ENCODE measurements at regions not wholly inside any gene's neighbourhood (a gene's known extent, or its start where the extent isn't known, plus 50 kb on each side); places are given as distances from the start of the nearest gene placed in this dataset.
"Not testable (repeated sequence)": the region's sequence is repeated elsewhere in the genome, so short reads cannot be mapped to it uniquely, and the experiment has no call there.

DNA sequence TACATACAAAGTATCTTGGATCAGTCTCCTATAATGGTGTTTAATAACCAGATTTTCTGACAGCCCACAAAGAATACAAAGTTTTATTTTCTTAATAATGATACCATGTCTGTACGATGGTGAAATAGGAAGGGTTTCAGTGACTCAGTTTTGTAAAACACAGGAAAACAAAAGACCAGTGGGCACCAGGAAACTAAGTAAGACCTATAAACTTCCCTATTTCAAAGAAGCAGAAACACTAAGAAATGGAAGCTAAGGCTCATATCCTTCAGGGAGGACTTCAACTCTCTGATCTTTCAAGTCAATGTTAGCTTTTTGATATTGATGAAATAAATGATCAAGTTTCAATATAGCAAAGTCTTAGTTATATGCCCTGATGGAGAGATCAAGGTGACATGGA is 196.0 kb downstream of the DUSP6 start:
- Histone ChIP-seq H3K9ac (ENCODE audit: low read length in 5 of 5) (no peak overlapping the region), H3K4me1 (ENCODE audit: control insufficient read depth in 5 of 5, insufficient read depth in 5 of 5, low read length in 5 of 5) (peaks cover 5 to 37% (median 25%) of the 10 kb centered on the region in 5 donors), H3K27ac (ENCODE audit: low read depth, low read length) (peak overlapping the region; percentile 75), H3K9me3 (ENCODE audit: control insufficient read depth in 5 of 5, low read length in 5 of 5) (no peaks in the 10 kb centered on the region), H3K36me3 (ENCODE audit: control insufficient read depth in 5 of 5, insufficient read depth in 5 of 5, low read length in 5 of 5) (no peaks in the 10 kb centered on the region), H3K27me3 (ENCODE audit: control insufficient read depth in 5 of 5, insufficient read depth in 4 of 5, low read length in 5 of 5) (no peaks in the 10 kb centered on the region), H3K4me3 (ENCODE audit: low read depth in 1 of 5, low read length in 5 of 5) (no peak overlapping the region)

DNA sequence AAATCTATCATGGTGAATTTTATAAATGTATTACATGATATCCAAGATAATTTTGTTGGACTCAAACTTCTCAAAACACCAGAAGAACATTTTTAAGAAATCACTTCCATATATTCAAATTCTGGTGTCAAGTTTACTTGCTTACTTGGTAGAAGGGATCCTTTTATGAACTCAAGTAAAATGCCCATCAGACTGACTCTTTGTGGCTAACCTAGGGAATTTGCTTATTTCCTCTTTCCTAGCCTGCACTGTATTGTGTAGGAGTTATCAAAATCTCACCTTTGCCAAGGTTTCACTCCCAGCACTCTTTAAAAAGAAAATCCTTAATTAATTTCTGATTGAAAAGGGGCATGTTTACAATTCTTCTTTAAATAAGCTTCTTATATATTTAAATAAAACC is 196.5 kb downstream of the DUSP6 start:
- Histone ChIP-seq H3K4me3 (ENCODE audit: low read depth in 1 of 5, low read length in 5 of 5) (no peak overlapping the region), H3K4me1 (ENCODE audit: control insufficient read depth in 5 of 5, insufficient read depth in 5 of 5, low read length in 5 of 5) (peaks cover 5 to 32% (median 21%) of the 10 kb centered on the region in 5 donors), H3K9ac (ENCODE audit: low read length in 5 of 5) (no peak overlapping the region), H3K27ac (ENCODE audit: low read depth, low read length) (peak overlapping the region; percentile 75), H3K27me3 (ENCODE audit: control insufficient read depth in 5 of 5, insufficient read depth in 4 of 5, low read length in 5 of 5) (no peaks in the 10 kb centered on the region), H3K36me3 (ENCODE audit: control insufficient read depth in 5 of 5, insufficient read depth in 5 of 5, low read length in 5 of 5) (no peaks in the 10 kb centered on the region), H3K9me3 (ENCODE audit: control insufficient read depth in 5 of 5, low read length in 5 of 5) (no peaks in the 10 kb centered on the region)

DNA sequence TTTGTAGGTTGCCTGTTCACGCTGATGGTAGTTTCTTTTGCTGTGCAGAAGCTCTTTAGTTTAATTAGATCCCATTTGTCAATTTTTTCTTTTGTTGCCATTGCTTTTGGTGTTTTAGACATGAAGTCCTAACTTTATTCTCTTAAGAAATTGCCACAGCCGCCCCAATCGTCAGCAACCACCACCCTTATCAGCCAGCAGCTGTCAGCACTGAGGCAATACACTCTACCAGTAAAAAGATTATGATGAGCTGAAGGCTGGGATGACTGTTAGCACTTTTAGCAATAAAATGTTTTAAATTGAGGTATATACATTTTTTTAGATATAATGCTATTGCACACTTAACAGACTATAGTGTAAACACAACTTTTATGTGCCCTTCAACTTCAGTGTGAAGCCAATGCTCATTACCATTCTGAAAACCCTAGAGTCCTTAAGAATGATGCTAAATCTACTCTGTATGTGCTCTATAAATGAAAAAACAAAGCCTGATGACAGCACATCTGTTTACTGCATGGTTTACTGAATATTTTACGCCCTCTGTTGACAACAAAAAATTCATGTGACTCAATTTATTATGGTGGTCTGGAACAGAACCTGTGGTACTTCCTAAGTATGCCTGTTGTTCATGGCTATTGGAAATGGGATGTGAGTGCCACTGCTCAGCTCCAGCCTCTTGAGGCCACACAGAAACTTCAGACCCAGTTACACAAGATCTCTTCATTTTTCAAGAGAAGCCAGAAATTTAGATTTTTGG is 197.4 kb downstream of the DUSP6 start:
- Histone ChIP-seq H3K4me3 (ENCODE audit: low read depth in 1 of 5, low read length in 5 of 5) (no peak overlapping the region), H3K27me3 (ENCODE audit: control insufficient read depth in 5 of 5, insufficient read depth in 4 of 5, low read length in 5 of 5) (no peaks in the 10 kb centered on the region), H3K36me3 (ENCODE audit: control insufficient read depth in 5 of 5, insufficient read depth in 5 of 5, low read length in 5 of 5) (no peaks in the 10 kb centered on the region), H3K9ac (ENCODE audit: low read length in 5 of 5) (no peak overlapping the region), H3K4me1 (ENCODE audit: control insufficient read depth in 5 of 5, insufficient read depth in 5 of 5, low read length in 5 of 5) (peaks cover 2 to 23% (median 18%) of the 10 kb centered on the region in 5 donors), H3K27ac (ENCODE audit: low read depth, low read length) (peak overlapping the region; percentile 75), H3K9me3 (ENCODE audit: control insufficient read depth in 5 of 5, low read length in 5 of 5) (no peaks in the 10 kb centered on the region)

DNA sequence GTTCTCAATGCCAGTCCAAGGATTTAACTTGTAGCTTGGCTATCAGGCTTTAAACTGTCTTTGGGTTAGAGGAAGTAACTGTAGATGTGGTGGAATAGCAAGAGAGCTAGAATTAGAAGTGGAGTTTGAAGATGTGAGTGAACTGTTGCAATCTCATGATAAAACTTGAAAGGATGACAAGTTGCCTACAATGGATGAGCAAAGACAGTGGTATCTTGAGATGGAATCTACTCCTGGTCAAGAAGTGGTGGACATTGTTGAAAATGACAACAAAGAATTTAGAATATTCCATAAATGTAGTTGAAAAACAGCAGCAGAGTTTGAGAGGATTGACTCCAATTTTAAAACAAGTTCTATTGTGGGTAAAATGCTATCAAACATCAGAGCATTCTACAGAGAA is 199.0 kb downstream of the DUSP6 start:
- H3K9me3 ChIP-seq (ENCODE audit: control insufficient read depth in 5 of 5, low read length in 5 of 5): no peaks in the 10 kb centered on the region
- no peak overlapping the region for H3K4me3 ChIP-seq (ENCODE audit: low read depth in 1 of 5, low read length in 5 of 5)
- H3K27ac ChIP-seq (ENCODE audit: low read depth, low read length): no peak overlapping the region
- H3K36me3 ChIP-seq (ENCODE audit: control insufficient read depth in 5 of 5, insufficient read depth in 5 of 5, low read length in 5 of 5): no peaks in the 10 kb centered on the region
- no peak overlapping the region for H3K9ac ChIP-seq (ENCODE audit: low read length in 5 of 5)
- H3K27me3 ChIP-seq (ENCODE audit: control insufficient read depth in 5 of 5, insufficient read depth in 4 of 5, low read length in 5 of 5): no peaks in the 10 kb centered on the region
- H3K4me1 ChIP-seq (ENCODE audit: control insufficient read depth in 5 of 5, insufficient read depth in 5 of 5, low read length in 5 of 5): peaks cover 2 to 21% (median 16%) of the 10 kb centered on the region in 5 donors

DNA sequence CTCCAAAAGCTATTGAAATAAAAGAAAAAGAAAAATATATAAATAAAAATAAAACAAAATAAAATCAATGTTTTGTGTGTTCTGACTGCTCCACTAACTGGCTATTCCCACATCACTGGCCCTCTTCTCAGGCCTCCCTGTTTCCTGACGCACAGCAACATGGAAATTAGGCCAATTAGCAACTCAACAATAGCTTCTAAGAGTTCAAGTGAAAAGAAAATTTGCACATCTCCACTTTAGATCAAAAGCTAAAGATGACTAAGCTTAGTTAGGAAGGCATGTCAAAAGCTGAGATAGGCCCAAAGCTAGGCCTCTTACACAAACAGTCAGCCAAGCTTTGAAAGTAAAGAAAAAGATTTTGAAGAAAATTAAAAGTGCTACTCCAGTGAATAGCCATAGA is 200.8 kb downstream of the DUSP6 start:
- H3K4me3 ChIP-seq (ENCODE audit: low read depth in 1 of 5, low read length in 5 of 5): no peak overlapping the region
- no peaks in the 10 kb centered on the region for H3K9me3 ChIP-seq (ENCODE audit: control insufficient read depth in 5 of 5, low read length in 5 of 5)
- H3K9ac ChIP-seq (ENCODE audit: low read length in 5 of 5): no peak overlapping the region
- peaks cover 2 to 14% (median 8%) of the 10 kb centered on the region in 5 donors for H3K4me1 ChIP-seq (ENCODE audit: control insufficient read depth in 5 of 5, insufficient read depth in 5 of 5, low read length in 5 of 5)
- H3K27ac ChIP-seq (ENCODE audit: low read depth, low read length): no peak overlapping the region
- no peaks in the 10 kb centered on the region for H3K36me3 ChIP-seq (ENCODE audit: control insufficient read depth in 5 of 5, insufficient read depth in 5 of 5, low read length in 5 of 5)
- no peaks in the 10 kb centered on the region for H3K27me3 ChIP-seq (ENCODE audit: control insufficient read depth in 5 of 5, insufficient read depth in 4 of 5, low read length in 5 of 5)

DNA sequence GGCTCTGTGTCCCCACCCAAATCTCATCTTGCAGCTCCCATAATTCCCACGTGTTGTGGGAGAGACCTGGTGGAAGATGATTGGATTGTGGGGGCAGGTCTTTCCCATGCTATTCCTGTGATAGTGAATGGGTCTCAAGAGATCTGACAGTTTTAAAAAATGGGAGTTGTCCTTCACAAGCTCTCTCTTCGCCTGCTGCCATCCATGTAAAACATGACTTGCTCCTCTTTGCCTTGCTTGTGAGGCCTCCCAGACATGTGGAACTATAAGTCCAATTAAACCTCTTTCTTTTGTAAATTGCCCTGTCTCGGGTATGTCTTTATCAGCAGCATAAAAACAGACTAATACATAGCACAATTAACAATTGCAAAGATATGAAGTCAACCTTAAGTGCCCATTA is 201.5 kb downstream of the DUSP6 start:
- not testable (repeated sequence) for H3K27ac ChIP-seq (ENCODE audit: low read depth, low read length); H3K4me3 ChIP-seq (ENCODE audit: low read depth in 1 of 5, low read length in 5 of 5); H3K9me3 ChIP-seq (ENCODE audit: control insufficient read depth in 5 of 5, low read length in 5 of 5); H3K9ac ChIP-seq (ENCODE audit: low read length in 5 of 5); H3K36me3 ChIP-seq (ENCODE audit: control insufficient read depth in 5 of 5, insufficient read depth in 5 of 5, low read length in 5 of 5); H3K27me3 ChIP-seq (ENCODE audit: control insufficient read depth in 5 of 5, insufficient read depth in 4 of 5, low read length in 5 of 5)
- H3K4me1 ChIP-seq (ENCODE audit: control insufficient read depth in 5 of 5, insufficient read depth in 5 of 5, low read length in 5 of 5): peaks cover 1 to 11% (median 4%) of the 10 kb centered on the region in 5 donors

DNA sequence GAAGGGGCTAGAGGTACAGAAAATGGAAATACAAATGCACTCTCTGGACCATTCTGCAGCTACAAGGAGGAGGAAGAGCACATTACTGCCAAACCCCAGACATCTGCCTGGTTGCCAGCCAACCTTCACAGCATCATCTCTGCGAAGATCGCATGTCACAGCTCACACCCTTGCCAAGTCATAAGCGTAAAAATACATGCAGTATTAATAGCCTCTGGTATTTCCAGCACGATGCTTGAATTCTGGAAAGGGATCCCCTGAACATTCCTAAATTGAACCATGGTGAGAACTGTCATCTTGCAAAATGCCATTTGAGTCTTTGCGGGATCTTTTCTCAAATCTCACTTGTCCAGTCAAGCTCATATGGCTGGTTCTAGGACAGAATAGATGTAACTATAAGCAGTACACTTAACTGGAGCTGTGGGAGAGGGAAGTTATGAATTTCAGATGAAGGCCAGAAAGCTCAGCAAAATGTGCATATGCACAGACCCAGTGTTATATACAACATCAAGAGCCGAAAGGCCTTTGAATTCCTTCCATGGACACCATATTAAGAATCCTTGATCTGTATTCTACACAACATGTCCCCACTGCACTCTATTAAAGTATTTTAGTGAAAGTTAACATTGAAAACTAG is 211.6 kb downstream of the DUSP6 start:
- Histone ChIP-seq H3K4me3 (ENCODE audit: low read depth in 1 of 5, low read length in 5 of 5) (no peak overlapping the region), H3K27me3 (ENCODE audit: control insufficient read depth in 5 of 5, insufficient read depth in 4 of 5, low read length in 5 of 5) (no peaks in the 10 kb centered on the region), H3K36me3 (ENCODE audit: control insufficient read depth in 5 of 5, insufficient read depth in 5 of 5, low read length in 5 of 5) (no peaks in the 10 kb centered on the region), H3K9ac (ENCODE audit: low read length in 5 of 5) (no peak overlapping the region), H3K27ac (ENCODE audit: low read depth, low read length) (no peak overlapping the region), H3K4me1 (ENCODE audit: control insufficient read depth in 5 of 5, insufficient read depth in 5 of 5, low read length in 5 of 5) (peaks cover 0 to 7% (median 0%) of the 10 kb centered on the region in 5 donors), H3K9me3 (ENCODE audit: control insufficient read depth in 5 of 5, low read length in 5 of 5) (no peaks in the 10 kb centered on the region)

DNA sequence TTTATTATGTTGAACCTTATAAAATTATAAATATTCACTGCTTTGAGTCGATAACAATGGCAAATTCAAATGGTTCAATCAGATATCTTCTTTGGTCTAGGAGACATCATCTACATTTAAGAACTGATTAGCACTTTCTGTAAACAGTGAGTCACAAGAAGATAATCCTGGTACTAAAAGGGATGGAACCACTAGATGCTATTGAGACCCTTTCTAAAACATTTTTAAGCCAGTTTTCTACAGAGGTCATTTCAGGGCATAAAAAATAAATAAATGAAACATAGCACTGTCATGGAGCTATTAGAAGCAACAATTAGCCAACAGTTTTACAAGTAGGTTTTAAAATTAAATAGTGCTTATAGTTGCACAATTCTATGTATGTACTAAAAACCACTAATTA is 212.2 kb downstream of the DUSP6 start:
- H3K27ac ChIP-seq (ENCODE audit: low read depth, low read length): no peak overlapping the region
- no peaks in the 10 kb centered on the region for H3K36me3 ChIP-seq (ENCODE audit: control insufficient read depth in 5 of 5, insufficient read depth in 5 of 5, low read length in 5 of 5)
- peaks cover 0 to 7% (median 0%) of the 10 kb centered on the region in 5 donors for H3K4me1 ChIP-seq (ENCODE audit: control insufficient read depth in 5 of 5, insufficient read depth in 5 of 5, low read length in 5 of 5)
- no peak overlapping the region for H3K4me3 ChIP-seq (ENCODE audit: low read depth in 1 of 5, low read length in 5 of 5)
- H3K9ac ChIP-seq (ENCODE audit: low read length in 5 of 5): no peak overlapping the region
- H3K27me3 ChIP-seq (ENCODE audit: control insufficient read depth in 5 of 5, insufficient read depth in 4 of 5, low read length in 5 of 5): no peaks in the 10 kb centered on the region
- H3K9me3 ChIP-seq (ENCODE audit: control insufficient read depth in 5 of 5, low read length in 5 of 5): no peaks in the 10 kb centered on the region

DNA sequence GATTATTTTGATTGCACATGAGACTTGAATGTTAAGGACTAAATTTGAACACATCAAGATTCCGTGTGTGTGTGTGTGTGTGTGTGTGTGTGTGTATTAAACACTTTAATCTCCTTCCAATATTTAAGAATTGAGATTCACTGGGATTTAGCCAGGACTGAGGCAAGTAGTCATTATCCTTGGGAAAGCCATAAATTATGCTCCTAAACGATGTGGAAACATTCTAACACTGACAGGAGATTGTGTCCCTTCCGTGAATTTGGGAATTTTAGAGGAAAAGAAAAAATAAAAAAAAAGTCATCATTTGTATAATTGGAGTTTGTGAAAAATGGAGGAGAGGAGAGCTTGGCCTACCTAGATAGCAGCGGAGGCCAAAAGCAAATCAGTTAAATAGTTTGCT is 212.9 kb downstream of the DUSP6 start:
- no peaks in the 10 kb centered on the region for H3K36me3 ChIP-seq (ENCODE audit: control insufficient read depth in 5 of 5, insufficient read depth in 5 of 5, low read length in 5 of 5)
- H3K9ac ChIP-seq (ENCODE audit: low read length in 5 of 5): no peak overlapping the region
- no peak overlapping the region for H3K4me3 ChIP-seq (ENCODE audit: low read depth in 1 of 5, low read length in 5 of 5)
- H3K27ac ChIP-seq (ENCODE audit: low read depth, low read length): no peak overlapping the region
- H3K27me3 ChIP-seq (ENCODE audit: control insufficient read depth in 5 of 5, insufficient read depth in 4 of 5, low read length in 5 of 5): no peaks in the 10 kb centered on the region
- peaks cover 0 to 7% (median 0%) of the 10 kb centered on the region in 5 donors for H3K4me1 ChIP-seq (ENCODE audit: control insufficient read depth in 5 of 5, insufficient read depth in 5 of 5, low read length in 5 of 5)
- H3K9me3 ChIP-seq (ENCODE audit: control insufficient read depth in 5 of 5, low read length in 5 of 5): no peaks in the 10 kb centered on the region

DNA sequence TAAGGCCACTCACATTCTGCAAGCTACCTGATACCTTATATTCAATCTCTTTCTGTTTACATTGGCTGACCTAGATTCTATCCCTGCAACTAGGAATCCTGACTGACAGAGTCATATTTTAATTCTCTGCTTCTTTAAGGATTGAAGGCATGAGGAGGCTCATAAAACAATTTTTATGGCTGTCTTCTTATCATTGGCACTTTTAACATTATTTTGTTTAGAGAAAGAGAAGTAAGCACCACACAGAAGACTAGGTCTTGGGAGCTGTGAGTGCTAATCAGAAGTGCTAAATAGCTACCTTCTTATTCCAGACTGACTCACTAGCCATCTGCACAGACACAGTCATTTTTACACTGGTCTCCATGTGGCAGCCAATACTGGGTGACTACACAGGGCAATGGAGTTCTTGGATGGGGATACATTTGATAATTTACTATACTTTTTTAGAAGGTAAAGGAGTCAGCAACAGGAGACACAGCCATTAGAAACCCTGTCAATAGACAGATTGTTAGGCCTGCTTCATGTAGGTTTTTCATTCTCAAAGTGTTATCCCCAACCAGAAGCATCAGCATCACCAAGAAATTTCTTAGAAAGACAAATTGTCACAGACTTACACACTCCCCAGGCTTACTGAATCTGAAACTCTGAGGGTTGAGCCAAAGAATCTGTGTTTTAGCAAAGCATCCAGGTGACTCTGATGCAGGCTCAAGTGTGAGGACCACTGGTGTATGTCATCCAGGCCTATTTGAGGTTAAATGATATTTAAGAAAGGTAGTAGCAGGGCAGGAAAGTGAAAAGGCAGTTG is 214.1 kb downstream of the DUSP6 start:
- no peak overlapping the region for H3K4me3 ChIP-seq (ENCODE audit: low read depth in 1 of 5, low read length in 5 of 5)
- H3K4me1 ChIP-seq (ENCODE audit: control insufficient read depth in 5 of 5, insufficient read depth in 5 of 5, low read length in 5 of 5): peaks cover 0 to 7% (median 0%) of the 10 kb centered on the region in 5 donors
- H3K9ac ChIP-seq (ENCODE audit: low read length in 5 of 5): no peak overlapping the region
- no peak overlapping the region for H3K27ac ChIP-seq (ENCODE audit: low read depth, low read length)
- no peaks in the 10 kb centered on the region for H3K9me3 ChIP-seq (ENCODE audit: control insufficient read depth in 5 of 5, low read length in 5 of 5)
- H3K27me3 ChIP-seq (ENCODE audit: control insufficient read depth in 5 of 5, insufficient read depth in 4 of 5, low read length in 5 of 5): no peaks in the 10 kb centered on the region
- H3K36me3 ChIP-seq (ENCODE audit: control insufficient read depth in 5 of 5, insufficient read depth in 5 of 5, low read length in 5 of 5): no peaks in the 10 kb centered on the region
